ENCODE measurements at regions not wholly inside any gene's neighbourhood (a gene's known extent, or its start where the extent isn't known, plus 50 kb on each side); places are given as distances from the start of the nearest gene placed in this dataset.

- Histone ChIP-seq H3K9ac (ENCODE audit: low read length) (no peak overlapping the region), H4K20me1 (ENCODE audit: low read length) (peaks cover 4% of the 10 kb centered on the region; the same call in 1 of the 2 replicates), H3F3A (ENCODE audit: low read length, unreplicated experiment) (peaks cover 4% of the 10 kb centered on the region), H3K4me3 (ENCODE audit: low read length) (no peak overlapping the region), H3K9me2 (replicated peaks; ENCODE audit: low read length) (no peaks in the 10 kb centered on the region), H3K79me2 (ENCODE audit: low read length) (no peaks in the 10 kb centered on the region), H3K27ac (ENCODE audit: low read length) (no peak overlapping the region), H3K36me3 (ENCODE audit: low read depth, low read length) (peaks cover 9% of the 10 kb centered on the region), H3K4me2 (ENCODE audit: low read length) (no peak overlapping the region), H3K27me3 (ENCODE audit: low read length) (no peaks in the 10 kb centered on the region), H2AFZ (ENCODE audit: low read length) (no peak overlapping the region), H3K4me1 (ENCODE audit: insufficient read depth, low read length) (peaks cover 32% of the 10 kb centered on the region), H3K9me3 (ENCODE audit: low read length) (no peaks in the 10 kb centered on the region)
- POLR2A ChIA-PET (ENCODE audit: unreplicated experiment) = no interaction called here
- CTCF ChIA-PET = no interaction called here
- intact Hi-C loops (cut with micrococcal nuclease) = no loop called here
- DNase-seq = no peak
- no peak for TF ChIP-seq EZH2 (IDR thresholded peaks at IDR 0.05; ENCODE audit: low read length, unreplicated experiment)
- ATAC-seq = no peak
- no TSS peak for BruUV-seq (replicated peaks)
Measured at GRCh38 chr14:71661441-71661840, 270.8 kb upstream of the RGS6 start.

- Histone ChIP-seq H3K79me2 (ENCODE audit: low read length) (no peaks in the 10 kb centered on the region), H3K9ac (ENCODE audit: low read length) (no peak overlapping the region), H2AFZ (ENCODE audit: low read length) (no peak overlapping the region), H3K4me1 (ENCODE audit: insufficient read depth, low read length) (peaks cover 32% of the 10 kb centered on the region), H3K9me3 (ENCODE audit: low read length) (no peaks in the 10 kb centered on the region), H3K9me2 (replicated peaks; ENCODE audit: low read length) (no peaks in the 10 kb centered on the region), H3K4me3 (ENCODE audit: low read length) (no peak overlapping the region), H3K36me3 (ENCODE audit: low read depth, low read length) (peaks cover 9% of the 10 kb centered on the region), H4K20me1 (ENCODE audit: low read length) (peaks cover 4% of the 10 kb centered on the region; the same call in 1 of the 2 replicates), H3F3A (ENCODE audit: low read length, unreplicated experiment) (peaks cover 4% of the 10 kb centered on the region), H3K27ac (ENCODE audit: low read length) (no peak overlapping the region), H3K27me3 (ENCODE audit: low read length) (no peaks in the 10 kb centered on the region), H3K4me2 (ENCODE audit: low read length) (no peak overlapping the region)
- no peak for DNase-seq
- POLR2A ChIA-PET (ENCODE audit: unreplicated experiment) = no interaction called here
- intact Hi-C loops (cut with micrococcal nuclease) = no loop called here
- BruUV-seq (replicated peaks) = no TSS peak
- CTCF ChIA-PET = no interaction called here
- ATAC-seq = no peak
- TF ChIP-seq EZH2 (IDR thresholded peaks at IDR 0.05; ENCODE audit: low read length, unreplicated experiment) (no peak), EZH2phosphoT487 (IDR thresholded peaks at IDR 0.05; ENCODE audit: borderline replicate concordance, low read length) (no peak), CTCF (conservative IDR thresholded peaks at IDR 0.05; ENCODE audit: low read depth, low read length) (no peak)
Measured at GRCh38 chr14:71662291-71662790, 269.9 kb upstream of the RGS6 start.

- no peaks in the 10 kb centered on the region for H3F3A ChIP-seq (ENCODE audit: low read length, unreplicated experiment)
- ChIA-PET CTCF (no interaction called here), POLR2A (ENCODE audit: unreplicated experiment) (interaction anchor here (0.5 to 0.6 kb wide), 2 partner anchors 36 to 49 kb away, joined by 3 to 4 read pairs; no protein-coding TSS in a partner anchor)
- DNase-seq = peak; percentile 66
- TF ChIP-seq EZH2phosphoT487 (IDR thresholded peaks at IDR 0.05; ENCODE audit: borderline replicate concordance, low read length) (no peak), CTCF (conservative IDR thresholded peaks at IDR 0.05; ENCODE audit: low read depth, low read length) (no peak), EZH2 (IDR thresholded peaks at IDR 0.05; ENCODE audit: low read length, unreplicated experiment) (no peak)
- H3K4me2 ChIP-seq (ENCODE audit: low read length) = 0 out of 2 replicates have a peak overlapping the region, but pooled peaks have one; percentile 0
- H3K9me3 ChIP-seq (ENCODE audit: low read length) = no peaks in the 10 kb centered on the region
- no peaks in the 10 kb centered on the region for H3K79me2 ChIP-seq (ENCODE audit: low read length)
- BruUV-seq (replicated peaks) = no TSS peak
- H3K4me1 ChIP-seq (ENCODE audit: insufficient read depth, low read length) = peaks cover 13% of the 10 kb centered on the region
- no peaks in the 10 kb centered on the region for H4K20me1 ChIP-seq (ENCODE audit: low read length)
- no peak overlapping the region; the same call in 1 of the 2 replicates for H3K27ac ChIP-seq (ENCODE audit: low read length)
- no peak overlapping the region for H2AFZ ChIP-seq (ENCODE audit: low read length)
- no peaks in the 10 kb centered on the region for H3K9me2 ChIP-seq (replicated peaks; ENCODE audit: low read length)
- intact Hi-C loops (cut with micrococcal nuclease) = no loop called here
- no peak overlapping the region for H3K9ac ChIP-seq (ENCODE audit: low read length)
- ATAC-seq = peak; percentile 98
- no peak overlapping the region for H3K4me3 ChIP-seq (ENCODE audit: low read length)
- H3K27me3 ChIP-seq (ENCODE audit: low read length) = no peaks in the 10 kb centered on the region
- peaks cover 9% of the 10 kb centered on the region for H3K36me3 ChIP-seq (ENCODE audit: low read depth, low read length)
Measured at GRCh38 chr14:71665157-71665556, 267.1 kb upstream of the RGS6 start.
